Suprapubic skin (tissue), 4 donors: ENCODE measurements at regions not wholly inside any gene's neighbourhood (a gene's known extent, or its start where the extent isn't known, plus 50 kb on each side); places are given as distances from the start of the nearest gene placed in this dataset.

Source experiments
- POLR2A ChIP-seq, 2 donors: fragments of 450-650 bp; IDR thresholded peaks; one replicate each; pipeline ENCODE4 v1.6.1; 2017; ENCODE audit warnings: antibody characterized with exemption in 2 of 2, mild to moderate bottlenecking in 2 of 2, moderate library complexity in 2 of 2
- POLR2AphosphoS5 ChIP-seq, 3 donors: sonication (generic); formaldehyde crosslinking; IDR thresholded peaks; one replicate each; pipeline ENCODE4 v1.6.1; 2017; ENCODE audit warnings: antibody characterized with exemption in 3 of 3

DNA sequence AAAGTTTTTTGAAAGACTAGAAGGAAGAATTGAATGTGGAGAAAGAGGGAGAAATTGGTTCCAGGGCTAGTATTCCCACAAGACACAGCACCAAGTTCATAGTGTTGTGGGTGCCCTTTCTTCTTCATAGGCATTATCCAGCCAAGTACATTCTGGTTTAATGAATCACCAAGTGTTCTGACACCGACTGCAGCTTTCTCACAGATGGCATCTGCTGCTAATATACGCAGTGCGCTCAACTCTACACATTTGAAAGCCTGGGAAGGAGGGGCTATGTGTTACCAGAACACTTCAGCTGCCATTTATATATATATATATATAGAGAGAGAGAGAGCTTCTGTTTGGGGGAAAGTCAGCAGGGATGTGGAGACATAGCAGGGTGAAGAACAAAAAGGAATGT lies 1168.4 kb downstream of the GATA3 start:
- no peak for TF ChIP-seq POLR2A (IDR thresholded peaks at IDR 0.05)
- TF ChIP-seq POLR2AphosphoS5 (IDR thresholded peaks at IDR 0.05) = no peak
